Neural progenitor cell (in vitro differentiated cells): ENCODE measurements at regions not wholly inside any gene's neighbourhood (a gene's known extent, or its start where the extent isn't known, plus 50 kb on each side); places are given as distances from the start of the nearest gene placed in this dataset.

Source experiments
- EZH2 ChIP-seq: fragments of 200-600 bp; sonication (generic); IDR thresholded peaks from 2 replicates; pipeline ENCODE4 v1.6.1; 2017; ENCODE audit warnings: antibody characterized with exemption, mild to moderate bottlenecking, moderate library complexity
- TF ChIP-seq, protein P1 (sequence below): fragments of 200-600 bp; sonication (generic); IDR thresholded peaks from 2 replicates; pipeline ENCODE4 v1.5.1; 2017; ENCODE audit warnings: antibody characterized with exemption, mild to moderate bottlenecking

DNA sequence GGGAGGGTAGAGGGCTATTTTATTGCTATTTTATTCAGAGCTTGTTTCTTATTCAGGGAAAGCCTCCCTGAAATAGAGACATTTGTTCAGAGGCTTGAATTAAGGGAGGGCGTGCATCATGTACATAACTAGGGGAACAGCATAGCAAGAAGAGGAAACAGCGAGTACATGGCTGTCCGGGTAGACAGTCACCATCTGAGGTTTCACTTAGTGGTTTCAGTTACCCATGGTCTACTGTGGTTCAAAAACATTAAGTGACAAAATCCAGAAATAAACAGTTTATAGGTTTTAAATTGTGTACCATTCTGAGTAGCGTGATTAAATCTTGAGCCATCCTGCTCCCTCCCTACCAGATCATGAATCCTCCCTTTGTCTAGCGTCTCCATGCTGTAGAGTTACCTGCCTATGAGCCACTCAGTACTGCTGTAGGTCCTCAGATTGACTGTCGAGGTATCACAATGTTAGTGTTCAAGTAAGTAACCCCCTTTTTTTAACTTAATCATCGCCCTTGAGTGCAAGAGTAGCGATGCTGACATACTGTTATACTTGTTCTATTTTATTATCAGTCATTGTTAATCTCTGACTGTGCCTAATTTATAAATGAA is 791.5 kb downstream of the TFAP2A start:
- TF ChIP-seq, protein P1, sequence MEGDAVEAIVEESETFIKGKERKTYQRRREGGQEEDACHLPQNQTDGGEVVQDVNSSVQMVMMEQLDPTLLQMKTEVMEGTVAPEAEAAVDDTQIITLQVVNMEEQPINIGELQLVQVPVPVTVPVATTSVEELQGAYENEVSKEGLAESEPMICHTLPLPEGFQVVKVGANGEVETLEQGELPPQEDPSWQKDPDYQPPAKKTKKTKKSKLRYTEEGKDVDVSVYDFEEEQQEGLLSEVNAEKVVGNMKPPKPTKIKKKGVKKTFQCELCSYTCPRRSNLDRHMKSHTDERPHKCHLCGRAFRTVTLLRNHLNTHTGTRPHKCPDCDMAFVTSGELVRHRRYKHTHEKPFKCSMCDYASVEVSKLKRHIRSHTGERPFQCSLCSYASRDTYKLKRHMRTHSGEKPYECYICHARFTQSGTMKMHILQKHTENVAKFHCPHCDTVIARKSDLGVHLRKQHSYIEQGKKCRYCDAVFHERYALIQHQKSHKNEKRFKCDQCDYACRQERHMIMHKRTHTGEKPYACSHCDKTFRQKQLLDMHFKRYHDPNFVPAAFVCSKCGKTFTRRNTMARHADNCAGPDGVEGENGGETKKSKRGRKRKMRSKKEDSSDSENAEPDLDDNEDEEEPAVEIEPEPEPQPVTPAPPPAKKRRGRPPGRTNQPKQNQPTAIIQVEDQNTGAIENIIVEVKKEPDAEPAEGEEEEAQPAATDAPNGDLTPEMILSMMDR: no peak
- TF ChIP-seq EZH2: no peak
